ENCODE measurements at regions not wholly inside any gene's neighbourhood (a gene's known extent, or its start where the extent isn't known, plus 50 kb on each side); places are given as distances from the start of the nearest gene placed in this dataset.

DNA sequence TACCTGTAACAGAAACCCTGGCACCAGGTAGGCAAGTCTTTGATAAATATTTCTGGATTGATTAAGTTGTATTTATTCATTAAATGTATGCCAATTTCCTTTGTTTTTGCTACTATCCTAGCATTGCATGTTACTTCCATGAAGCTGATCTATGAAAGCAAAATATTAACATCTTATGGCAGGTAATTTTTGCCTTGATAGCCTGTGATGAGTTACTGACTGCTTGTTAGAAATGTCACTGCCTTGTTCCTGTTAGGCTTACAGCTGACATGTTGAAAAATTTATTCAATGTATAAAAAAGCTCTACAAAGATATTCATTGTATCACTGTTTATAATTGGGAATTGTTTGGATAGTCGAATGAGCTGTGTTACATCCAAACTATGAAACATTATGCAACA lies 830.1 kb downstream of the TUSC7 start:
- TF ChIP-seq EZH2 (optimal IDR thresholded peaks at IDR 0.05; ENCODE audit: low read depth, low read length): no peak
- TF ChIP-seq, protein P1, sequence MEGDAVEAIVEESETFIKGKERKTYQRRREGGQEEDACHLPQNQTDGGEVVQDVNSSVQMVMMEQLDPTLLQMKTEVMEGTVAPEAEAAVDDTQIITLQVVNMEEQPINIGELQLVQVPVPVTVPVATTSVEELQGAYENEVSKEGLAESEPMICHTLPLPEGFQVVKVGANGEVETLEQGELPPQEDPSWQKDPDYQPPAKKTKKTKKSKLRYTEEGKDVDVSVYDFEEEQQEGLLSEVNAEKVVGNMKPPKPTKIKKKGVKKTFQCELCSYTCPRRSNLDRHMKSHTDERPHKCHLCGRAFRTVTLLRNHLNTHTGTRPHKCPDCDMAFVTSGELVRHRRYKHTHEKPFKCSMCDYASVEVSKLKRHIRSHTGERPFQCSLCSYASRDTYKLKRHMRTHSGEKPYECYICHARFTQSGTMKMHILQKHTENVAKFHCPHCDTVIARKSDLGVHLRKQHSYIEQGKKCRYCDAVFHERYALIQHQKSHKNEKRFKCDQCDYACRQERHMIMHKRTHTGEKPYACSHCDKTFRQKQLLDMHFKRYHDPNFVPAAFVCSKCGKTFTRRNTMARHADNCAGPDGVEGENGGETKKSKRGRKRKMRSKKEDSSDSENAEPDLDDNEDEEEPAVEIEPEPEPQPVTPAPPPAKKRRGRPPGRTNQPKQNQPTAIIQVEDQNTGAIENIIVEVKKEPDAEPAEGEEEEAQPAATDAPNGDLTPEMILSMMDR (IDR thresholded peaks at IDR 0.05; ENCODE audit: low read length): no peak
- no peak for TF ChIP-seq EZH2phosphoT487 (IDR thresholded peaks at IDR 0.05; ENCODE audit: low read length)

Data from MM.1S (cell line).